KBM-7 (cell line): ENCODE measurements at regions not wholly inside any gene's neighbourhood (a gene's known extent, or its start where the extent isn't known, plus 50 kb on each side); places are given as distances from the start of the nearest gene placed in this dataset.

Experiments used
- DNase-seq: peaks from one replicate; pipeline ENCODE4 v3.0.0-alpha.2; 2015
- in situ Hi-C: fragments of 300-500 bp; cut with MboI; formaldehyde crosslinking; loops from 2 replicates; pipeline ENCODE4 v1.14.3; 2020; ENCODE audit warnings: low sequenced_read_pairs, low pct_unique_long_range_greater_than_20kb, mixed read lengths

GRCh38 chr22:49257551-49257961 lies 570.1 kb downstream of the BRD1 start:
- in situ Hi-C loops, result no loop called here
- DNase-seq, result no peak

- no peak for DNase-seq
- in situ Hi-C loops, result no loop called here
Measured at GRCh38 chr22:49255741-49256318, 571.8 kb downstream of the BRD1 start.

- in situ Hi-C loops, result no loop called here
- DNase-seq, result no peak
Measured at GRCh38 chr22:49255154-49255553, 572.5 kb downstream of the BRD1 start.

- in situ Hi-C loops, result no loop called here
- no peak for DNase-seq
Measured at GRCh38 chr22:49253656-49254055, 574.0 kb downstream of the BRD1 start.

- DNase-seq, result no peak
- in situ Hi-C loops, result no loop called here
Measured at GRCh38 chr22:49251371-49251770, 576.3 kb downstream of the BRD1 start.

GRCh38 chr22:49247194-49247924 lies 580.3 kb downstream of the BRD1 start:
- in situ Hi-C loops, result no loop called here
- DNase-seq, result no peak

- DNase-seq, result no peak
- in situ Hi-C loops, result no loop called here
Measured at GRCh38 chr22:49244466-49245420, 582.9 kb downstream of the BRD1 start.

GRCh38 chr22:49243965-49244364 lies 583.7 kb downstream of the BRD1 start:
- in situ Hi-C loops, result no loop called here
- DNase-seq, result no peak

- DNase-seq, result no peak
- in situ Hi-C loops, result no loop called here
Measured at GRCh38 chr22:49243335-49243734, 584.3 kb downstream of the BRD1 start.

GRCh38 chr22:49242480-49242879 lies 585.2 kb downstream of the BRD1 start:
- in situ Hi-C loops, result no loop called here
- DNase-seq, result no peak

GRCh38 chr22:49241174-49241851 lies 586.4 kb downstream of the BRD1 start:
- DNase-seq, result no peak
- in situ Hi-C loops, result no loop called here

- in situ Hi-C loops, result no loop called here
- DNase-seq, result no peak
Measured at GRCh38 chr22:49240472-49240871, 587.2 kb downstream of the BRD1 start.

- DNase-seq, result no peak
- in situ Hi-C loops, result no loop called here
Measured at GRCh38 chr22:49240016-49240380, 587.7 kb downstream of the BRD1 start.

GRCh38 chr22:49239264-49240015 lies 588.2 kb downstream of the BRD1 start:
- in situ Hi-C loops, result no loop called here
- no peak for DNase-seq

- in situ Hi-C loops, result no loop called here
- DNase-seq, result no peak
Measured at GRCh38 chr22:49238181-49239141, 589.2 kb downstream of the BRD1 start.

GRCh38 chr22:49237703-49238102 lies 590.0 kb downstream of the BRD1 start:
- DNase-seq, result no peak
- in situ Hi-C loops, result no loop called here

- DNase-seq, result no peak
- in situ Hi-C loops, result no loop called here
Measured at GRCh38 chr22:49237279-49237678, 590.4 kb downstream of the BRD1 start.

GRCh38 chr22:49236541-49237075 lies 591.1 kb downstream of the BRD1 start:
- in situ Hi-C loops, result no loop called here
- no peak for DNase-seq
